NT2/D1 (cell line): ENCODE measurements at regions not wholly inside any gene's neighbourhood (a gene's known extent, or its start where the extent isn't known, plus 50 kb on each side); places are given as distances from the start of the nearest gene placed in this dataset.

Experiments used
- SUZ12 ChIP-seq: IDR thresholded peaks from 2 replicates; pipeline ENCODE4 v1.6.1; 2011; ENCODE audit not compliant: insufficient read length, insufficient read depth; ENCODE audit errors: extremely low read depth
- YY1 ChIP-seq: IDR thresholded peaks from 2 replicates; pipeline ENCODE4 v1.6.1; 2011; ENCODE audit not compliant: insufficient read length, insufficient read depth
- ZNF274 ChIP-seq: IDR thresholded peaks from 2 replicates; pipeline ENCODE4 v1.6.1; 2011; ENCODE audit warnings: mild to moderate bottlenecking, low read depth, low read length

- TF ChIP-seq SUZ12 = no peak
- TF ChIP-seq YY1 = no peak
- no peak for TF ChIP-seq ZNF274
Observed at GRCh38 chr16:60299241-60299776, 1565.2 kb upstream of the GOT2 start.
